ENCODE measurements at regions not wholly inside any gene's neighbourhood (a gene's known extent, or its start where the extent isn't known, plus 50 kb on each side); places are given as distances from the start of the nearest gene placed in this dataset.

- DNase-seq, result no peak
These were observed 53.7 kb downstream of the RPS12 start for GRCh38 chr6:132868057-132868456.

- DNase-seq, result no peak
These were observed 58.6 kb downstream of the RPS12 start for GRCh38 chr6:132872923-132873322.

- no peak for DNase-seq
These were observed 62.6 kb downstream of the RPS12 start for GRCh38 chr6:132877003-132877402.

GRCh38 chr6:132887204-132887603, 72.8 kb downstream of the RPS12 start:
- DNase-seq, result no peak

- DNase-seq, result no peak
These were observed 74.3 kb downstream of the RPS12 start for GRCh38 chr6:132888701-132889100.

- DNase-seq, result no peak
These were observed 78.8 kb downstream of the RPS12 start for GRCh38 chr6:132892929-132893771.

GRCh38 chr6:132893772-132894490, 79.6 kb downstream of the RPS12 start:
- no peak for DNase-seq

GRCh38 chr6:132898376-132898775, 84.0 kb downstream of the RPS12 start:
- DNase-seq, result no peak

GRCh38 chr6:132900849-132901248, 86.5 kb downstream of the RPS12 start:
- no peak for DNase-seq

GRCh38 chr6:132902901-132903300, 88.5 kb downstream of the RPS12 start:
- no peak for DNase-seq

GRCh38 chr6:132907231-132907630, 92.9 kb downstream of the RPS12 start:
- no peak for DNase-seq

GRCh38 chr6:132907914-132908313, 93.5 kb downstream of the RPS12 start:
- DNase-seq, result no peak

- DNase-seq, result no peak
These were observed 95.4 kb downstream of the RPS12 start for GRCh38 chr6:132909742-132910141.

- no peak for DNase-seq
These were observed 96.4 kb downstream of the RPS12 start for GRCh38 chr6:132910759-132911158.

GRCh38 chr6:132919045-132919860, 104.9 kb downstream of the RPS12 start:
- no peak for DNase-seq

- no peak for DNase-seq
These were observed 113.3 kb downstream of the RPS12 start for GRCh38 chr6:132927713-132928112.

- no peak for DNase-seq
These were observed 114.8 kb downstream of the RPS12 start for GRCh38 chr6:132929141-132929540.

- no peak for DNase-seq
These were observed 116.9 kb downstream of the RPS12 start for GRCh38 chr6:132931313-132931712.

GRCh38 chr6:132931936-132932514, 117.7 kb downstream of the RPS12 start:
- no peak for DNase-seq

- no peak for DNase-seq
These were observed 118.2 kb downstream of the RPS12 start for GRCh38 chr6:132932588-132932987.

GRCh38 chr6:132933090-132933489, 118.7 kb downstream of the RPS12 start:
- DNase-seq, result no peak

GRCh38 chr6:132934496-132934895, 120.1 kb downstream of the RPS12 start:
- DNase-seq, result peak in 1 of 3 donors; percentile 3

- DNase-seq, result no peak
These were observed 122.3 kb downstream of the RPS12 start for GRCh38 chr6:132936646-132937045.
